Psoas muscle (tissue), 7 donors: ENCODE measurements at regions not wholly inside any gene's neighbourhood (a gene's known extent, or its start where the extent isn't known, plus 50 kb on each side); places are given as distances from the start of the nearest gene placed in this dataset.

Experiments used
- ATAC-seq, 4 donors: fragments of 200-7000 bp; cut with Tn5 transposase; one replicate each; pipeline ENCODE4 v1.9.1; 2020; ENCODE audit warnings: moderate library complexity in 3 of 4, mild to moderate bottlenecking in 2 of 4
- DNase-seq, 2 donors: peaks; one replicate each; pipeline ENCODE4 v3.0.0-alpha.2; 2020
- H3K27ac ChIP-seq: fragments of 200-600 bp; one replicate; pipeline ENCODE4 v1.8.0; 2022
- H3K27me3 ChIP-seq, 3 donors: fragments of 200-600 bp in 1 of 3; one replicate each; pipeline versions ENCODE4 v1.6.1 to v1.8.0; 2013 to 2022; ENCODE audit warnings: low read length in 2 of 3, mild to moderate bottlenecking in 2 of 3, moderate library complexity in 1 of 3; ENCODE audit not compliant: insufficient read depth in 3 of 3
- H3K36me3 ChIP-seq, 2 donors: fragments of 200-600 bp in 1 of 2; one replicate each; pipeline versions ENCODE4 v1.6.1 to v1.8.0; 2013 to 2022; ENCODE audit warnings: low read depth in 1 of 2, mild to moderate bottlenecking in 1 of 2, moderate library complexity in 1 of 2; ENCODE audit not compliant: insufficient read depth in 1 of 2
- H3K4me1 ChIP-seq: fragments of 200-600 bp; one replicate; pipeline ENCODE4 v1.8.0; 2022
- H3K4me3 ChIP-seq: fragments of 200-600 bp; one replicate; pipeline ENCODE4 v1.8.0; 2022; ENCODE audit warnings: mild to moderate bottlenecking
- H3K9me3 ChIP-seq: fragments of 200-600 bp; one replicate; pipeline ENCODE4 v1.8.0; 2022
- CTCF ChIP-seq: fragments of 200-600 bp; IDR thresholded peaks from one replicate; pipeline ENCODE4 v1.8.0; 2022; ENCODE audit warnings: antibody characterized with exemption
- WGBS, 3 donors: extraction: QIAGEN DNeasy Blood & Tissue Kit; methylation state at CpG; one replicate each; pipeline versions ENCODE4 v1.1.6 to v1.1.7; 2013; 5-methylcytosine and 5-hydroxymethylcytosine counted together
- intact Hi-C, 2 donors: fragments of 100-400 bp; cut with DNase I; formaldehyde crosslinking; loops; one replicate each; pipeline versions ENCODE4 v1.11.0 to v1.14.2; 2022
- donor health status: healthy with polysubstance abuse.
- donor health status: DM: no; HTN: no; CAD: no; lungs with moderate emphysema.
- donor health status: Bipolar disorder and iron deficiency.
- donor health status: healthy.
- donor health status: DM: yes; HTN: yes; CAD: no.
- donor health status: DM: no; HTN: no; CAD: no.
- donor health status: DM: yes; HTN: yes; CAD: no.

DNA sequence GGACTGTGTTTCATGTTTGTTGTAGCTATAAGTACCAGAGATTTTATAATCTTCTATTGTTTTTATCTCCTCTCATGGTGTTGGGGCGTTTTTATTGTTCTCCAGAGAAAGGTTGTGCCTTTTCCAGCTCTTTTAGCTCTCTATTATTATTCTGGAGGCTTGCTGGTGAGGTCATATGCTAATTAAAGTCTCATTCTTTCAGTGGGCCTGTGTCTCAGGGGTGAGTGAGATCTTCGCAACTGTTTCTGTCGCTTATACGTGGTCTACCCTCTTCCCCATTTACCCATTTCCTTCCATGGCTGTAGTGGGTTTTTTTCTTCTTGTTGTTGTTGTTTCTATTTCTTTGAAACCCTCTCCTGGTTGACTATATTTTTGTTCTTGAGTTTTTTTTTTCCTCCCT lies 584.9 kb downstream of the TMEM182 start:
- Histone ChIP-seq H3K4me3 (no peak overlapping the region), H3K4me1 (no peaks in the 10 kb centered on the region), H3K27me3 (no peaks in the 10 kb centered on the region), H3K27ac (no peak overlapping the region), H3K9me3 (no peaks in the 10 kb centered on the region), H3K36me3 (no peaks in the 10 kb centered on the region)
- 58 to 72% (median 63%) methylated on average over 4 of the region's 4 CpGs for WGBS, 3 donors
- intact Hi-C loops, result no loop called here
- ATAC-seq (no peak), DNase-seq (no peak)
- TF ChIP-seq CTCF, result no peak

DNA sequence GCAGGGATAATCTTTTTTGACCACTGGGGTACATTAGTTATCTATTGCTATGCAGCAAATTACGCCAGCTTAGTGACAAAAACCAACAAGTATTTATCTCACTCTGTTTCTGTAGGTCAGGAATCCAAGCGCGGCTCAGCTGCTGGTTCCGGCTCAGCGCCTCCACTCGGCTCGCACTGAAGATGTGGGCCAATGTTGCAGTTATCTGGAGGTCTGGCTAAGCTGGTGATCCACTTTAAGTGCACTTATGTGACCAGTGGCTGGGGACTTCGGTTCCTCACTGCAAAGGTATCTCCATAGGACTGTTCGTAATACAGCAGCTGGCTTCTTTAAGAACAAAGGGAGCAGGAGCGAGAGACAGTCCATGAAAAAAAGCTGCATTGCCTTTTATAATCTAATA lies 591.9 kb downstream of the TMEM182 start:
- no peak overlapping the region for H3K4me3 ChIP-seq
- H3K27me3 ChIP-seq, result no peaks in the 10 kb centered on the region
- no peaks in the 10 kb centered on the region for H3K4me1 ChIP-seq
- ATAC-seq, result no peak
- H3K27ac ChIP-seq, result no peak overlapping the region
- H3K9me3 ChIP-seq, result no peaks in the 10 kb centered on the region
- WGBS, 3 donors, result 80 to 85% (median 84%) methylated on average over 10 of the region's 10 CpGs
- TF ChIP-seq CTCF, result no peak
- H3K36me3 ChIP-seq, result no peaks in the 10 kb centered on the region
- intact Hi-C loops, result no loop called here
- DNase-seq, result no peak

DNA sequence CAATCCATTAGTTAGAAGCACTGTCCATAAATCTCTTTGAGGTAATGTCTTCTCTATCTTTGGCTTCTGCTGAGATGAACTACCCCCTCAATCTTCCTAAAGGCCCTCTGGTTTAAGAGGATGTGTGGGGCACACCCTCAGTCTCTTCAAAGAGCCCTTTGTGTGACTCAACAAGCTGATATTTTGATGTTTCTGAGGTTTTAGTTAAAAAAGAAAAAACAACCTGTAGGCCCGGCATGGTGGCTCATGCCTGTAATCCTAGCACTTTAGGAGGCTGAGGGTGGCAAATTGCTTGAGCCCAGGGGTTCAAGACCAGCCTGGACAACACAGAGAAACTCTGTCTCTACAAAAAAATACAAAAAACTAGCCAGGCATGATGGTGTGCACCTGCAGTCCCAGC lies 593.5 kb downstream of the TMEM182 start:
- TF ChIP-seq CTCF, result no peak
- WGBS, 3 donors, result 68 to 69% (median 68%) methylated on average over 1 of the region's 1 CpG
- no peak for DNase-seq

DNA sequence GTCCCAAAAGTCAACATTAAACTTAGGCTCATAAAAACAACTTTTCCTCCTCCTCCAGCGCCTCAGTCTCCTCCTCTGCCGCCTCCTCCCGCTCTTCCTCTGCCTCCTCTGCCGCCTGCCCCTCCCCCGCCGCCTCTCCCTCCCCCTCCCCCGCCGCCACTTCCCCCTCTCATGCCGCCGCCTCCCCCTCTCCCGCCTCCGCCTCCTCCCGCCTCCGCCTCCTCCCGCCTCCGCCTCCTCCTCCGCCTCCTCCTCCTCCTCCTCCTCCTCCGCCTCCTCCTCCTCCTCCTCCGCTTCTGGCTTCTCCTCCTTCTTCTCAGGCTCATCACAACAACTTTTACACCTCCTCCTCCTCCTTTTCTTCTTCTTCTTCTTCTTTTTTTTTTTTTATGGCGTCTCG lies 599.9 kb downstream of the TMEM182 start:
- no peak for ATAC-seq
- Histone ChIP-seq H3K36me3 (no peaks in the 10 kb centered on the region), H3K4me3 (no peak overlapping the region), H3K27ac (no peak overlapping the region), H3K9me3 (no peaks in the 10 kb centered on the region), H3K4me1 (no peaks in the 10 kb centered on the region), H3K27me3 (no peaks in the 10 kb centered on the region)
- TF ChIP-seq CTCF, result no peak
- DNase-seq, result no peak
- WGBS, 3 donors, result 88 to 94% (median 94%) methylated on average over 7 to 18 of the region's 21 CpGs
- intact Hi-C loops, result no loop called here

More for the DNA sequence above, 593.5 kb downstream of the TMEM182 start:
- H3K4me1 ChIP-seq, result no peaks in the 10 kb centered on the region
- no peaks in the 10 kb centered on the region for H3K27me3 ChIP-seq
- H3K9me3 ChIP-seq, result no peaks in the 10 kb centered on the region
- H3K27ac ChIP-seq, result no peak overlapping the region
- H3K4me3 ChIP-seq, result no peak overlapping the region
- no peaks in the 10 kb centered on the region for H3K36me3 ChIP-seq
- no peak for ATAC-seq
- intact Hi-C loops, result no loop called here

- Histone ChIP-seq H3K4me1 (no peaks in the 10 kb centered on the region), H3K4me3 (no peak overlapping the region), H3K27ac (no peak overlapping the region), H3K9me3 (no peaks in the 10 kb centered on the region), H3K27me3 (no peaks in the 10 kb centered on the region), H3K36me3 (no peaks in the 10 kb centered on the region)
- ATAC-seq (no peak), DNase-seq (no peak)
- TF ChIP-seq CTCF, result no peak
- intact Hi-C loops, result no loop called here
Measured at GRCh38 chr2:103363639-103364038, 601.8 kb downstream of the TMEM182 start.
